Memory B cell (primary cell): ENCODE measurements at regions not wholly inside any gene's neighbourhood (a gene's known extent, or its start where the extent isn't known, plus 50 kb on each side); places are given as distances from the start of the nearest gene placed in this dataset.

Experiments
- ATAC-seq: fragments of 150-1000 bp; cut with Tn5 transposase; 2 replicates; pipeline ENCODE4 v1.10.0; 2021; ENCODE audit warnings: low read depth, mild to moderate bottlenecking, moderate library complexity
- DNase-seq, 2 donors: peaks; one replicate each; pipeline ENCODE4 v3.0.0; 2022; ENCODE audit warnings: low spot score in 2 of 2
- H3K27ac Mint-ChIP-seq: one replicate; pipeline ENCODE4 v1.8.0; 2022; ENCODE audit warnings: mild to moderate bottlenecking, moderate library complexity, mixed read lengths
- H3K27me3 Mint-ChIP-seq: one replicate; pipeline ENCODE4 v1.8.0; 2022; ENCODE audit warnings: mixed read lengths
- H3K36me3 Mint-ChIP-seq: one replicate; pipeline ENCODE4 v1.8.0; 2022; ENCODE audit warnings: mild to moderate bottlenecking, mixed read lengths
- H3K4me1 Mint-ChIP-seq: one replicate; pipeline ENCODE4 v1.8.0; 2022; ENCODE audit warnings: mixed read lengths
- H3K4me3 Mint-ChIP-seq: one replicate; pipeline ENCODE4 v1.8.0; 2022; ENCODE audit warnings: mild to moderate bottlenecking, moderate library complexity, mixed read lengths
- H3K9me3 Mint-ChIP-seq: one replicate; pipeline ENCODE4 v1.8.0; 2022; ENCODE audit warnings: mixed read lengths

DNA sequence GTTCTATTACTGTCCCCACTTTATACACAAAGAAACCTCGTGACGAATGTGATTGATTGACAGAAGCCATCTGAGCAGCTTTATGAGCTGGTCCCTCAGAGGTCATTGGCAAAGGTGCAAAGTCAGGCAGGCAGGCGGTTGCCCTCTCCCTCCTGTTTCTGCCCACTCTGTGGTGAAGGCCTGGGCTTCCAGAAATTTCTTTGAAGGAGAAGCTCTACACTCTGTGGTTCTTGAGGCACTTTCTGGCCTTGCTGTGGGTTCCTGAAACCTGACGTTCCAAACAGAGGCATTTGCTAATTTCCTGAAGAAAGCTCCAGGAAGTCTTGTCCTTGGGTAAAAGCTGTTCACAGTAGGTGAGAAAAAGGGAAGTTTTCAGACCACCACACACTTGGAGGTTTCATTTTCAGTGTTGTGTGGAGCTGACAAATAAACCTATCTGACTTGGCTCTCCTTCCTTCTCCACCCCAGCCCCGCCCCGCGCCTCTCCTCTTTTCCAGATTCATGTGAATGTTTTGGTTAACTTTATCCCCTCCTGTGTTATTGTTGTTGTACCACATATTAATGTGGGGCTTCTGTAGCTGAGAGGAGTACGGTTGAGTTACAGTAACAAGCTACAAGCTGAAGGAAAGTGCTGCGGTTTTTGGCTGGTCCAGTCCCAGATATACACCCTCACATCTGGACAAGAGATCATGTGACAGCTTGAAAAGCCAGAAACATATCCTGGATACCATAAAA, 274.1 kb downstream of the CLIC5 start:
- H3K36me3 Mint-ChIP-seq = no peaks in the 10 kb centered on the region
- peak overlapping the region; percentile 57 for H3K27ac Mint-ChIP-seq
- DNase-seq (no peak), ATAC-seq (peak; percentile 81)
- no peaks in the 10 kb centered on the region for H3K27me3 Mint-ChIP-seq
- H3K4me1 Mint-ChIP-seq = peaks cover 23% of the 10 kb centered on the region
- H3K4me3 Mint-ChIP-seq = peak overlapping the region; percentile 45
- peaks cover 1% of the 10 kb centered on the region for H3K9me3 Mint-ChIP-seq

DNA sequence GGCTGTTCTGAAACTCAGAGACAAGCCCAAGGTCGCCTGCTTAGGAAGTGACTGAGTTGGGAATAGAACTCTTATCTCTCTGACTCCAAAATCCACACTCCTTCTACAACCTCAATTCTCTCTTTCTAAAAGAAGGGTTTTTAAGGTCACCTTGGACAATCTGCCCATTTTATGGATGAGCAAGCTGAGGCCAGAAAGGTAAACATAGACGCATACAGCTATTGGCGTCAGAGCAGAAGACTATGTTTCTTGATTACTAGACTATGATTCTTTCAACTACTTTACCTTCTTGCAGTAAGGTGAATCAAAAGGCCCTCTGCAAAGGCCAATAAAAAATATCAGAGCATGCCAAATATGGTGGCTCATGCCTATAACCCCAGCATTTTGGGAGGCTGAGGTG, 276.6 kb downstream of the CLIC5 start:
- ATAC-seq (no peak), DNase-seq (no peak)
- H3K4me1 Mint-ChIP-seq = peaks cover 23% of the 10 kb centered on the region
- no peaks in the 10 kb centered on the region for H3K27me3 Mint-ChIP-seq
- no peaks in the 10 kb centered on the region for H3K36me3 Mint-ChIP-seq
- no peak overlapping the region for H3K27ac Mint-ChIP-seq
- H3K9me3 Mint-ChIP-seq = no peaks in the 10 kb centered on the region
- H3K4me3 Mint-ChIP-seq = no peak overlapping the region

GRCh38 chr6:45738057-45738455, 277.6 kb downstream of the CLIC5 start:
- Mint-ChIP-seq H3K36me3 (no peaks in the 10 kb centered on the region), H3K27ac (no peak overlapping the region), H3K9me3 (no peaks in the 10 kb centered on the region), H3K4me1 (peaks cover 23% of the 10 kb centered on the region), H3K4me3 (peak overlapping the region; percentile 46), H3K27me3 (no peaks in the 10 kb centered on the region)
- no peak for DNase-seq
- no peak for ATAC-seq

DNA sequence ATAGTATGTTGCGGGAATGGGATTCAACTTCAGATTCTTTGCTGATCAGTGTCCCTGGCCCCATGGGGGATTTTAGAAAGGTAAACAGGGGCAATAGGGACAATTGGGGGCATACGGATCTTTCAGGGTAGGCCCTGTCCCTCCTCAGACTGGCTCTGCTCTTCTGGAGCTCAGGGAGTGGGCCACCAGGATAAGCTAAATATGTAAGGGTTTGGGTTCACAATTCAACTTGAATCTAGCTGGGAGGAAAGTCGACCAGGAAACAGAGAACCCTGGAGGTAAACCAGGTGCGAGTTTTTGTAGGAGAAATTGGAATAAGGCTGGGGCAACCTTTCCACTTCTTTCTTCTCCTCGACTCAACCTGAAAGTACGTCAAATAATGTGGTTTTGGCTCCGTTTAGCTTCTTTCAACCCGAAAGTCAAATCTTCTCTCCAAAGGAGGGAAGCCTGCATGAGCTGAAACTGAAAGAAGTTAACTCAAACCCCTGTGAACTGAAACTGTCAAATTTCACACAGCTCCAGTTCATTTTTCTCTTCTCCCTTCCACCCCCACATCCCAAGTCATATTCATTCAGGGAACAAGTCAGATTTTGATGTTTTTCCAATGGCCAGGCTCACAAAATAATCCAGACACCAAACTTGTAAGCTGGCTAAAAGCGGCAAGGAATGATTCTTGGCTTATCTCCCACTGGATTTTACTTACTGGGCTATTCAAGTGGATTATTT, 278.2 kb downstream of the CLIC5 start:
- DNase-seq (no peak), ATAC-seq (no peak)
- peak overlapping the region; percentile 46 for H3K4me3 Mint-ChIP-seq
- no peaks in the 10 kb centered on the region for H3K27me3 Mint-ChIP-seq
- H3K36me3 Mint-ChIP-seq = no peaks in the 10 kb centered on the region
- peaks cover 23% of the 10 kb centered on the region for H3K4me1 Mint-ChIP-seq
- H3K27ac Mint-ChIP-seq = no peak overlapping the region
- no peaks in the 10 kb centered on the region for H3K9me3 Mint-ChIP-seq

DNA sequence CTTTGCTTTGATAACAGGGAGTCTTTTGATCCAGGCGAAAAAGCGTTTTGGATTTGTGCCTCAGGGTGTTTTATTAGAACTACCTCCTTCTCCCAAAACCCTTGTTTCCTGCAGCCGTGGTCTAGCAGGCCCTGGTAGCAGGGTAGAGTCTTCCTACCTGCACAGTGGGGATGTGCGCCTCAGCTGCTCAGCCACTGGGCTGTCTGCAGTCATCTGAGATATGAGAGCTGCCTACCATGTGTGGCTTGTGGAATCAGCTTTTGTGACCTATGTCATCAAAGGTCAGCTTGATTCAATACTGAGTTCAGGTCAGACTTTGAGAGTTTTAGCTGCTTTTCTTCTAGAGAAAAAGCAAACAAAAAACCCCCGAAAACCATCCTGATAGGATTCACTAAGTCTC, 279.5 kb downstream of the CLIC5 start:
- H3K9me3 Mint-ChIP-seq = no peaks in the 10 kb centered on the region
- ATAC-seq (no peak), DNase-seq (no peak)
- peaks cover 11% of the 10 kb centered on the region for H3K4me1 Mint-ChIP-seq
- no peaks in the 10 kb centered on the region for H3K27me3 Mint-ChIP-seq
- H3K36me3 Mint-ChIP-seq = no peaks in the 10 kb centered on the region
- H3K27ac Mint-ChIP-seq = no peak overlapping the region
- no peak overlapping the region for H3K4me3 Mint-ChIP-seq

DNA sequence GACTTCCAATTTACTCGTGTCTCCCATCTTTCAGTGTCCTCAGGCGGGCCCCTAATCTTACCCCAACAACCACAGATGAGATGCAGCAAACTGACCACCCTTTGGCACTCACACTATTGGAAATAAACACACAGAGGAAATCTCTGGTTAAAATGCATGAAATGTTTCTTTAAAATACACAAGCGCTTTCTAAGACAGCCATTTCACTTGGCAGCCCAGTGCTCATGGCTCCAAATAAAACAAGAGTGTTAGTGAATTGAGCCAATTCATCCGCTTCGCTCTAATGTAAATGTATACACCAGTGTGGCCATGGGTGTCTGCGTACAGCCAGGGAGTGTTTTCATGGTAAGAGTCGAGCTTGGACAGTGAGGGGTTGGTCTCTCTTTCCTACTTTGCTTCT, 282.9 kb downstream of the CLIC5 start:
- no peak for DNase-seq
- Mint-ChIP-seq H3K4me3 (no peak overlapping the region), H3K9me3 (no peaks in the 10 kb centered on the region), H3K36me3 (no peaks in the 10 kb centered on the region), H3K4me1 (peaks cover 5% of the 10 kb centered on the region), H3K27me3 (no peaks in the 10 kb centered on the region), H3K27ac (no peak overlapping the region)
- ATAC-seq = no peak

DNA sequence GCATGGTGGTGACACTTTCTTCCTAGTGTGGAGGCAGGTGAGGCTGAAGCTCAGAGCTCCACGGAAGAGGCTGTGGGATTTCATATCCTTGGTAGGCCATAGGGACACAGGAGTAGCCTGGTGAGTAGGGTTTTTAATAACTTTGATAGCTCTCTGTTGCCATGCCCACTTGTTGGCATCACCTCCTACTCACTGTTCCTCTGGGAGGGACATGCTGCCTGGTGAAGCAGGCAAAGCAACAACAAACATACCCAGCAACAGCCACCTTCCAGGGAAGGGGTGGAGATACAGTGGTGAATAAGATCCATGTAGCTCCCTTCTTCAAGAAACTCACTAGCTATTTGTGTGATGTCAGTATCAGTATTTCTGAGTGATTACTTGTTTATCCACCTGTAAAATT, 285.4 kb downstream of the CLIC5 start:
- Mint-ChIP-seq H3K27me3 (no peaks in the 10 kb centered on the region), H3K4me3 (no peak overlapping the region)

DNA sequence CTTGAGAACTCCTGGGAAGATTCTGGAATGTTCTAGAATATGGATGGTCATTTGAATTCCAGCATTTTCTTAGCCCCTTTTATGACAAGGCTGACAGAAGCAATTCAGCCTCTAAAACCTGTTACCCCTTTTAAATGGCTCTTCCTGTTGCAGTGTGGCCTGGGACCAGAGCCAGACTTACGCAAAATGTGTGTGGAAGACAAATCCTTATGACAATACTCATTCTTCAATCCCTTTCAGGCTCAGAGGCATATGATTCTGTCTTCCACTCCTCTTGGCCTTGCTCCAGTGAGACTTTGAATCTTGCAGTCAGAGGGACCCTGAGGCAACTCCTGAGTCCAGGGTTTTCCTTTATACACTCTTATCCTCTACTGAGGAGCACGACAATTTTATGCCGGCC, 287.0 kb downstream of the CLIC5 start:
- Mint-ChIP-seq H3K27me3 (no peaks in the 10 kb centered on the region), H3K27ac (no peak overlapping the region), H3K36me3 (no peaks in the 10 kb centered on the region), H3K9me3 (no peaks in the 10 kb centered on the region), H3K4me3 (no peak overlapping the region), H3K4me1 (no peaks in the 10 kb centered on the region)
- DNase-seq (no peak), ATAC-seq (no peak)

More for the DNA sequence above, 285.4 kb downstream of the CLIC5 start:
- no peak for DNase-seq
- H3K9me3 Mint-ChIP-seq = no peaks in the 10 kb centered on the region
- no peak overlapping the region for H3K27ac Mint-ChIP-seq
- H3K4me1 Mint-ChIP-seq = no peaks in the 10 kb centered on the region
- H3K36me3 Mint-ChIP-seq = no peaks in the 10 kb centered on the region
- no peak for ATAC-seq

DNA sequence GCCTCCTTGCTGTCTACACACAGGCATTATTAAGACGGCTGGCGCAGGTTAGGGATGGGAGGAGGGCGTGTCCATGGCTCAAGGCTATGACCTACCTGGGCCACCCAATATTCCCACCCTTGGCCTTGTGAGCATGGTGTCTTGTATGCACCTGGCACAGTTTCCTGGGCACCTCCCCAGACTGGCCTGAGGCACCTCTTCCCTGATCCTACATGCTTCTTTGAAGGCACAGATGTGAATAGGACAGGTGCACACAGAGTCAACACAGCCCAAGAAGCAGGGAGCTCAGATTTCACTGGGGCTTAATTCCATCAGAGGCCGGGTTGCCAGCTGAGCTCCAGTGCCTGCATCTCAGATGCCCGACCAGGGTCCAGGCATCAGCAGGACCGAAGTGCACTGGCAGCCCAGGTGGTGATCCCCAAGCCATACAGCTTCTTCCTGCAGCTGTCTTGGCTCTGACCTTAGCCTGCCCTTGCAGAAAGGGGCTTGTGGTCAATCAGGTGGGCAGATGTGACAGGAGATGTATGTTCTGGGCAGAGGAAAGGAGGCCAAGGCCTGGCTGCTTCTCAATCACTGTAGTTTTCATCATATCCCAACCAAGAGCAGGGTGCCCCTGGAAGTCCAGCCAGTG, 287.7 kb downstream of the CLIC5 start:
- no peak for ATAC-seq
- Mint-ChIP-seq H3K9me3 (peaks cover under 1% of the 10 kb centered on the region), H3K27me3 (no peaks in the 10 kb centered on the region), H3K4me3 (no peak overlapping the region), H3K4me1 (no peaks in the 10 kb centered on the region), H3K36me3 (no peaks in the 10 kb centered on the region), H3K27ac (no peak overlapping the region)
- no peak for DNase-seq

- H3K36me3 Mint-ChIP-seq = no peaks in the 10 kb centered on the region
- ATAC-seq = no peak
- no peak overlapping the region for H3K4me3 Mint-ChIP-seq
- no peak overlapping the region for H3K27ac Mint-ChIP-seq
- H3K9me3 Mint-ChIP-seq = peaks cover 3% of the 10 kb centered on the region
- no peak for DNase-seq
- no peaks in the 10 kb centered on the region for H3K4me1 Mint-ChIP-seq
- H3K27me3 Mint-ChIP-seq = no peaks in the 10 kb centered on the region
Observed at GRCh38 chr6:45727228-45727627, 288.4 kb downstream of the CLIC5 start.

GRCh38 chr6:45726444-45726843, 289.2 kb downstream of the CLIC5 start:
- no peaks in the 10 kb centered on the region for H3K4me1 Mint-ChIP-seq
- ATAC-seq = no peak

DNA sequence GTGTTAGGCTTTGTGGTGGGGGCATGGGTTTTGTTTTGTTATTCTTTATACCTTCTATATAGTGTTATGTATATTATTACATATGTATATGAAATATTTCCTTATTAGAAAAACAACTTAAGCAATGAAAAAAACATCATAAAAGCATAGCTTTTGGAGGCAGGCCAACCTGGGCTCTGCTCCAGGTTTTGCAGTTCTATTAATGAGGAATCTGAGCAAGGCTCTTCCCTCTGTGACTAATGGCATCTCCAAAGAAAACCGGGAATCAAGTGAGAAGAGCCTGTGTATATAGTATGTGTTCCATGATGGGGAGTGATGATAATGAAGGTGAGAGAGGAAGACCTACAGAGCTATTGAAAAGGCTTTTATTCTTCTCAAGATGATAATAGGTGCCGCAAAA, 291.1 kb downstream of the CLIC5 start:
- Mint-ChIP-seq H3K4me1 (no peaks in the 10 kb centered on the region), H3K27me3 (no peaks in the 10 kb centered on the region), H3K9me3 (peaks cover 3% of the 10 kb centered on the region), H3K27ac (no peak overlapping the region), H3K4me3 (no peak overlapping the region), H3K36me3 (no peaks in the 10 kb centered on the region)
- DNase-seq (no peak), ATAC-seq (no peak)

More at GRCh38 chr6:45726444-45726843, 289.2 kb downstream of the CLIC5 start:
- no peaks in the 10 kb centered on the region for H3K27me3 Mint-ChIP-seq
- H3K4me3 Mint-ChIP-seq = no peak overlapping the region
- peaks cover 3% of the 10 kb centered on the region for H3K9me3 Mint-ChIP-seq
- H3K27ac Mint-ChIP-seq = no peak overlapping the region
- H3K36me3 Mint-ChIP-seq = no peaks in the 10 kb centered on the region
- no peak for DNase-seq

GRCh38 chr6:45724027-45724426, 291.6 kb downstream of the CLIC5 start:
- Mint-ChIP-seq H3K36me3 (no peaks in the 10 kb centered on the region), H3K4me1 (no peaks in the 10 kb centered on the region), H3K27me3 (no peaks in the 10 kb centered on the region), H3K9me3 (peaks cover 3% of the 10 kb centered on the region), H3K27ac (no peak overlapping the region), H3K4me3 (no peak overlapping the region)
- DNase-seq (no peak), ATAC-seq (no peak)

GRCh38 chr6:45722876-45723275, 292.8 kb downstream of the CLIC5 start:
- no peak overlapping the region for H3K4me3 Mint-ChIP-seq
- no peaks in the 10 kb centered on the region for H3K27me3 Mint-ChIP-seq
- H3K4me1 Mint-ChIP-seq = no peaks in the 10 kb centered on the region
- no peaks in the 10 kb centered on the region for H3K36me3 Mint-ChIP-seq
- ATAC-seq (no peak), DNase-seq (no peak)
- no peak overlapping the region for H3K27ac Mint-ChIP-seq
- peaks cover 3% of the 10 kb centered on the region for H3K9me3 Mint-ChIP-seq
